Breast epithelium (tissue), 4 donors: ENCODE measurements at regions not wholly inside any gene's neighbourhood (a gene's known extent, or its start where the extent isn't known, plus 50 kb on each side); places are given as distances from the start of the nearest gene placed in this dataset.

Experiments used
- DNase-seq, 2 donors: peaks; one replicate each; pipeline ENCODE4 v3.0.0-alpha.2; 2019; ENCODE audit warnings: low spot score in 2 of 2
- H3K27ac ChIP-seq, 2 donors: fragments of 200-600 bp; sonication (generic) in 1 of 2; one replicate each; pipeline ENCODE4 v1.5.1; 2016 to 2019; ENCODE audit warnings: mild to moderate bottlenecking in 1 of 2
- H3K27me3 ChIP-seq, 2 donors: fragments of 200-600 bp; sonication (generic) in 1 of 2; one replicate each; pipeline versions ENCODE4 v1.5.1 to v1.6.0; 2017 to 2019; ENCODE audit warnings: control low read depth in 1 of 2, mild to moderate bottlenecking in 1 of 2
- H3K36me3 ChIP-seq: fragments of 200-600 bp; one replicate; pipeline ENCODE4 v1.5.1; 2019
- H3K4me1 ChIP-seq, 2 donors: fragments of 200-600 bp; sonication (generic); one replicate each; pipeline ENCODE4 v1.5.1; 2016 to 2019; ENCODE audit warnings: control low read depth in 1 of 2
- H3K4me3 ChIP-seq, 3 donors: fragments of 200-600 bp; sonication (generic); 1 replicate in 2 of 3; 2 replicates in 1 of 3; pipeline ENCODE4 v1.5.1; 2016 to 2019; ENCODE audit warnings: mild to moderate bottlenecking in 3 of 3, moderate library complexity in 2 of 3
- H3K9me3 ChIP-seq, 2 donors: fragments of 200-600 bp; sonication (generic) in 1 of 2; one replicate each; pipeline ENCODE4 v1.5.1; 2016 to 2019; ENCODE audit warnings: control low read depth in 1 of 2
- POLR2A ChIP-seq: fragments of 450-650 bp; IDR thresholded peaks from one replicate; pipeline ENCODE4 v1.6.1; 2016; ENCODE audit warnings: antibody characterized with exemption, mild to moderate bottlenecking, moderate library complexity
- POLR2AphosphoS5 ChIP-seq, 3 donors: sonication (generic); formaldehyde crosslinking; IDR thresholded peaks; one replicate each; pipeline ENCODE4 v1.6.1; 2017; ENCODE audit warnings: antibody characterized with exemption in 3 of 3
- intact Hi-C: fragments of 100-400 bp; cut with DNase I; formaldehyde crosslinking; loops from one replicate; pipeline ENCODE4 v1.15.1; 2023; ENCODE audit warnings: low total_unique reads
- TF ChIP-seq, protein P1 (sequence below), 3 donors: fragments of 450-650 bp; IDR thresholded peaks; one replicate each; pipeline ENCODE4 v1.5.1; 2016 to 2017; ENCODE audit warnings: antibody characterized with exemption in 3 of 3, mild to moderate bottlenecking in 3 of 3, moderate library complexity in 3 of 3

DNA sequence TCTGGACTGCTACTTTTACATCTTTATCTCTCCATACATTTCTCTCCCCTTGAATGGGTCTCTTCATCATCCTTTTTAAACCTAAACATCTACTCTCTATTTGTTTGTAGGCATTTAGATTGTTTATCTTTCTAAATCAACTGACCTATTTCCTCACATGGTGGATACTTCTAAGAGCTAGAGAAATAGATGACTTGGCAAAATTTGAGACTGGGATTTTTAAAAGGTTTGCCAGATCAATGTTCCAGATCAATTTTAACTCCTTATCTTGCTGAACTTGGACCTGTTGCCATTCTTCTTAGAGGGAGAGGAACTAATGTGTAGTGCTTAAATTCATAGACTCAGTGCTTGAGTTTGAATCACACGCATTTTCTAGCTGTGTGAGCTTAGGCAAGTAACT, 144.2 kb upstream of the STEAP4 start:
- no peaks in the 10 kb centered on the region for H3K9me3 ChIP-seq
- no peak overlapping the region for H3K4me3 ChIP-seq
- no peak for TF ChIP-seq POLR2A
- TF ChIP-seq, protein P1, sequence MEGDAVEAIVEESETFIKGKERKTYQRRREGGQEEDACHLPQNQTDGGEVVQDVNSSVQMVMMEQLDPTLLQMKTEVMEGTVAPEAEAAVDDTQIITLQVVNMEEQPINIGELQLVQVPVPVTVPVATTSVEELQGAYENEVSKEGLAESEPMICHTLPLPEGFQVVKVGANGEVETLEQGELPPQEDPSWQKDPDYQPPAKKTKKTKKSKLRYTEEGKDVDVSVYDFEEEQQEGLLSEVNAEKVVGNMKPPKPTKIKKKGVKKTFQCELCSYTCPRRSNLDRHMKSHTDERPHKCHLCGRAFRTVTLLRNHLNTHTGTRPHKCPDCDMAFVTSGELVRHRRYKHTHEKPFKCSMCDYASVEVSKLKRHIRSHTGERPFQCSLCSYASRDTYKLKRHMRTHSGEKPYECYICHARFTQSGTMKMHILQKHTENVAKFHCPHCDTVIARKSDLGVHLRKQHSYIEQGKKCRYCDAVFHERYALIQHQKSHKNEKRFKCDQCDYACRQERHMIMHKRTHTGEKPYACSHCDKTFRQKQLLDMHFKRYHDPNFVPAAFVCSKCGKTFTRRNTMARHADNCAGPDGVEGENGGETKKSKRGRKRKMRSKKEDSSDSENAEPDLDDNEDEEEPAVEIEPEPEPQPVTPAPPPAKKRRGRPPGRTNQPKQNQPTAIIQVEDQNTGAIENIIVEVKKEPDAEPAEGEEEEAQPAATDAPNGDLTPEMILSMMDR (IDR thresholded peaks at IDR 0.05), result no peak
- no peak for TF ChIP-seq POLR2AphosphoS5 (IDR thresholded peaks at IDR 0.05)
- H3K27me3 ChIP-seq, result no peaks in the 10 kb centered on the region
- no peak overlapping the region for H3K27ac ChIP-seq
- H3K4me1 ChIP-seq, result no peaks in the 10 kb centered on the region
- intact Hi-C loops, result no loop called here
- no peak for DNase-seq
- H3K36me3 ChIP-seq, result no peaks in the 10 kb centered on the region

DNA sequence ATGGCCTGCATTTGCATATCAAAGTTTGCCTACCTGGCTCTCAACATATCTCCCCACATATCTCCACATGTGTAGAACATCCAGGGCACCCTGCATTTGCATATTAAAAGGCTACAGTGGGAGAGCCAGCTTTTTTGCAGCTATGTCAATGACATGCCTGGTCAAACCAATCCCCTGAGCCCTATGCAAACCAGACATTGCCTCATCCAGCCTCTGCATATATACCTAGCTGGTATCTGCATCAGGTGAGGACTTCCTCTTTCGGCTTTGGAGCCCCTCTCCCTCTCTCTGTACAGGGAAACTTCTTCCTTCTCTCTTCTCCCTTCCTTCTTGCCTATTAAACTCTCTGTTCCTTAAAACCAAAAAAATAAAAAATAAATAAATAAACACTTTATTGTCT, 142.7 kb upstream of the STEAP4 start:
- Histone ChIP-seq H3K4me1 (no peaks in the 10 kb centered on the region), H3K27ac (no peak overlapping the region), H3K36me3 (no peaks in the 10 kb centered on the region), H3K27me3 (no peaks in the 10 kb centered on the region), H3K9me3 (no peaks in the 10 kb centered on the region), H3K4me3 (no peak overlapping the region)
- no peak for DNase-seq
- no peak for TF ChIP-seq POLR2AphosphoS5 (IDR thresholded peaks at IDR 0.05)
- TF ChIP-seq POLR2A, result no peak
- TF ChIP-seq, protein P1 (IDR thresholded peaks at IDR 0.05), result no peak
- intact Hi-C loops, result no loop called here

DNA sequence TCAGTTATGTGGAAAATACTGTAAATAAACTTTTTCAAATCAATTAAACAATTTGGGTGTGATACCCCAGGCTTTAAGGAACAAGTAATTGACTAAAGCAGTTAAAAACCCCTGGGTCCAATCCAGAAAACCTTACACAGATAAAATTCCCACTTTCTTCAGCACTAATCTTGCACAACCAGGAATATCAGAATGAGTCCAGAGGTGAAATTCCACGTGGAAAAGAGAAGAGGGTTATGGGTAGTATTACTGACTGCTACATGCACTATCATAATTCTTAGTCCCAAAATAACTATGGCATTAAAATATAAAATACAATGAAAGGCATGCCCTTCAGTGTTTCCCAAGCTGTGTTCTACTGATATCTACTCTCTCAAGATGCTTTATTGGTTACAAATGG, 135.7 kb upstream of the STEAP4 start:
- Histone ChIP-seq H3K4me3 (no peak overlapping the region), H3K4me1 (no peaks in the 10 kb centered on the region), H3K27ac (no peak overlapping the region), H3K27me3 (no peaks in the 10 kb centered on the region), H3K36me3 (no peaks in the 10 kb centered on the region), H3K9me3 (no peaks in the 10 kb centered on the region)
- intact Hi-C loops, result no loop called here
- TF ChIP-seq POLR2AphosphoS5 (IDR thresholded peaks at IDR 0.05) (no peak), POLR2A (no peak)
- TF ChIP-seq, protein P1 (IDR thresholded peaks at IDR 0.05), result no peak
- no peak for DNase-seq

DNA sequence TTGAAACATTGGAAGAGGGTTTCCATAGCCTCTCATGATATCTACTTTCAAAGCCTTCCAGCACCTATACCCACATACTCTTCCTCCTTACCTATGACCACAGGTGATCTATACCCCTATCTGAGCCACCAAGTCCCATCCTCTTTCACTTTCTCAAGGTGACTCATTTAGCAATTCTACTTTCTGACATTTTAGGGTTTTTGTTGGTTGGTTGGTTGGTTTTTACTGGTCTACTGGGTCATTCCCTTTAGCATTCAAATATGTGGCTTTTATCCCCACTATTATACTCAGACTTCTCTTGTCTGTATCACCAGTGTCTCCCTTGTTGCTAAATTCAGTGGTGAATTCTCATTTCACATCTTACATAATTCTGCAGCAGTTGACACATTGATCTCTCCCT, 130.4 kb upstream of the STEAP4 start:
- DNase-seq, result no peak
- Histone ChIP-seq H3K4me1 (no peaks in the 10 kb centered on the region), H3K9me3 (no peaks in the 10 kb centered on the region), H3K27me3 (no peaks in the 10 kb centered on the region), H3K36me3 (no peaks in the 10 kb centered on the region), H3K4me3 (no peak overlapping the region), H3K27ac (no peak overlapping the region)
- TF ChIP-seq POLR2AphosphoS5 (IDR thresholded peaks at IDR 0.05) (no peak), POLR2A (no peak)
- TF ChIP-seq, protein P1 (IDR thresholded peaks at IDR 0.05), result no peak
- intact Hi-C loops, result no loop called here

DNA sequence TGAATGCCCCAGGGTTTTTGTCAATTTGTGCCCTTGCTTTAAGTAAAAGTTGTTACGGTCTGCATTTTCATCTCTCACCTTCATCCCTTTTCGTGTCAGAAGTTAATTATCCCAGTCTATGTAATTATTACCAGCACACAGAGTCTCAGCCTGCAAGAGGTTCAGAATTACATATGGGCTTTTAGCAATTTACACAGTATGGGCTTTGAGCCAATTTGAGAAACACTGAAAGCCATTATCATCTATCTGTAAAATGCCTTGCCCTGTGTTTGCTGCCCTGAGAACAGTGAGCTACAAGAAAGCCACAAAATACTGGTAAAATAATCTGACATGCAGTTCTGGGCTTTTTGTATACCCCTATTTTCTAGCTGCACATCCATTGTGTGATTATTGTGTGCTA, 125.6 kb upstream of the STEAP4 start:
- Histone ChIP-seq H3K4me1 (no peaks in the 10 kb centered on the region), H3K36me3 (no peaks in the 10 kb centered on the region), H3K27ac (no peak overlapping the region), H3K27me3 (no peaks in the 10 kb centered on the region), H3K4me3 (no peak overlapping the region), H3K9me3 (no peaks in the 10 kb centered on the region)
- no peak for DNase-seq
- TF ChIP-seq POLR2AphosphoS5 (IDR thresholded peaks at IDR 0.05) (no peak), POLR2A (no peak)
- TF ChIP-seq, protein P1 (IDR thresholded peaks at IDR 0.05), result no peak
- intact Hi-C loops, result no loop called here
